CD4-positive, CD25-positive, alpha-beta regulatory T cell (primary cell): ENCODE measurements at regions not wholly inside any gene's neighbourhood (a gene's known extent, or its start where the extent isn't known, plus 50 kb on each side); places are given as distances from the start of the nearest gene placed in this dataset.

Experiments used
- ATAC-seq, 2 donors: fragments of 150-1000 bp; cut with Tn5 transposase; one replicate each; pipeline ENCODE4 v1.10.0; 2021; ENCODE audit warnings: low read depth in 2 of 2, moderate number of reproducible peaks in 2 of 2, moderate library complexity in 1 of 2
- DNase-seq, 3 donors: peaks; one replicate each; pipeline versions ENCODE4 v3.0.0 to v3.0.0-alpha.2; 2012 to 2022; ENCODE audit warnings: mixed read lengths in 1 of 3
- H3K27ac ChIP-seq: one replicate; pipeline ENCODE4 v1.7.0; 2013; ENCODE audit warnings: mild to moderate bottlenecking, low read length; ENCODE audit not compliant: insufficient read depth, poor library complexity, severe bottlenecking
- H3K27me3 ChIP-seq: one replicate; pipeline ENCODE4 v1.7.0; 2013; ENCODE audit warnings: low read length; ENCODE audit not compliant: control insufficient read depth, insufficient read depth
- H3K36me3 ChIP-seq: one replicate; pipeline ENCODE4 v1.7.0; 2013; ENCODE audit warnings: mild to moderate bottlenecking, low read length, moderate library complexity; ENCODE audit not compliant: control insufficient read depth, insufficient read depth
- H3K4me1 ChIP-seq: 2 replicates; pipeline ENCODE4 v1.7.0; 2013; ENCODE audit warnings: mild to moderate bottlenecking, low read length; ENCODE audit not compliant: insufficient read depth, control insufficient read depth, poor library complexity, severe bottlenecking
- H3K4me3 ChIP-seq: one replicate; pipeline ENCODE4 v1.7.0; 2013; ENCODE audit warnings: low read depth, mild to moderate bottlenecking, low read length, moderate library complexity
- H3K9me3 ChIP-seq, 2 experiments: 1 replicate in 1 of 2; 2 replicates in 1 of 2; pipeline ENCODE4 v1.7.0; 2013; ENCODE audit warnings: low read length in 2 of 2, mild to moderate bottlenecking in 1 of 2, moderate library complexity in 1 of 2; ENCODE audit not compliant: control insufficient read depth in 2 of 2
- H3K27ac Mint-ChIP-seq, 3 donors: one replicate each; pipeline ENCODE4 v1.8.0; 2020 to 2022; ENCODE audit warnings: mild to moderate bottlenecking in 3 of 3, mixed read lengths in 3 of 3, moderate library complexity in 2 of 3
- H3K27me3 Mint-ChIP-seq: one replicate; pipeline ENCODE4 v1.8.0; 2022; ENCODE audit warnings: mild to moderate bottlenecking, mixed read lengths
- H3K36me3 Mint-ChIP-seq: one replicate; pipeline ENCODE4 v1.8.0; 2020; ENCODE audit warnings: mixed read lengths
- H3K4me1 Mint-ChIP-seq, 4 donors: one replicate each; pipeline ENCODE4 v1.8.0; 2020 to 2022; ENCODE audit warnings: mixed read lengths in 4 of 4, mild to moderate bottlenecking in 1 of 4
- H3K4me3 Mint-ChIP-seq, 4 donors: one replicate each; pipeline ENCODE4 v1.8.0; 2020 to 2022; ENCODE audit warnings: mild to moderate bottlenecking in 4 of 4, mixed read lengths in 4 of 4, moderate library complexity in 3 of 4
- H3K9me3 Mint-ChIP-seq, 7 donors: one replicate each; pipeline ENCODE4 v1.8.0; 2020 to 2022; ENCODE audit warnings: mixed read lengths in 7 of 7, mild to moderate bottlenecking in 3 of 7, moderate library complexity in 2 of 7

- H3K27ac Mint-ChIP-seq, result no peak overlapping the region
- Histone ChIP-seq H3K27me3 (no peaks in the 10 kb centered on the region), H3K36me3 (no peaks in the 10 kb centered on the region), H3K9me3 (peaks cover 0 to 5% of the 10 kb centered on the region in 2 experiments), H3K27ac (no peak overlapping the region), H3K4me3 (no peak overlapping the region), H3K4me1 (no peaks in the 10 kb centered on the region)
- H3K9me3 Mint-ChIP-seq, result peaks cover 0 to 10% (median 4%) of the 10 kb centered on the region in 7 donors
- no peaks in the 10 kb centered on the region for H3K4me1 Mint-ChIP-seq
- DNase-seq (no peak), ATAC-seq (no peak)
- no peaks in the 10 kb centered on the region for H3K36me3 Mint-ChIP-seq
- H3K27me3 Mint-ChIP-seq, result no peaks in the 10 kb centered on the region
- H3K4me3 Mint-ChIP-seq, result no peak overlapping the region
Measured at GRCh38 chr16:16815641-16816040, 436.7 kb downstream of the NPIPA7 start.

- Mint-ChIP-seq H3K4me1 (no peaks in the 10 kb centered on the region), H3K36me3 (no peaks in the 10 kb centered on the region), H3K4me3 (no peak overlapping the region), H3K27me3 (no peaks in the 10 kb centered on the region), H3K27ac (no peak overlapping the region), H3K9me3 (peaks cover 0 to 17% (median 9%) of the 10 kb centered on the region in 7 donors)
- H3K4me1 ChIP-seq, result no peaks in the 10 kb centered on the region
- DNase-seq, result no peak
- H3K27me3 ChIP-seq, result no peaks in the 10 kb centered on the region
- no peak for ATAC-seq
- no peak overlapping the region for H3K4me3 ChIP-seq
- H3K9me3 ChIP-seq, result peaks cover 8 to 15% of the 10 kb centered on the region in 2 experiments
- no peak overlapping the region for H3K27ac ChIP-seq
- H3K36me3 ChIP-seq, result no peaks in the 10 kb centered on the region
Measured at GRCh38 chr16:16817196-16817595, 438.3 kb downstream of the NPIPA7 start.

- DNase-seq (no peak), ATAC-seq (no peak)
- no peak overlapping the region for H3K4me3 ChIP-seq
- no peaks in the 10 kb centered on the region for H3K4me1 ChIP-seq
- Mint-ChIP-seq H3K4me3 (no peak overlapping the region), H3K36me3 (no peaks in the 10 kb centered on the region), H3K27ac (no peak overlapping the region), H3K27me3 (no peaks in the 10 kb centered on the region), H3K4me1 (no peaks in the 10 kb centered on the region), H3K9me3 (peaks cover 0 to 23% (median 10%) of the 10 kb centered on the region in 7 donors)
- H3K36me3 ChIP-seq, result no peaks in the 10 kb centered on the region
- no peaks in the 10 kb centered on the region for H3K27me3 ChIP-seq
- peaks cover 8 to 15% of the 10 kb centered on the region in 2 experiments for H3K9me3 ChIP-seq
- no peak overlapping the region for H3K27ac ChIP-seq
Measured at GRCh38 chr16:16821261-16821660, 442.3 kb downstream of the NPIPA7 start.

GRCh38 chr16:16828913-16829398 lies 450.0 kb downstream of the NPIPA7 start:
- H3K36me3 ChIP-seq, result no peaks in the 10 kb centered on the region
- H3K4me3 Mint-ChIP-seq, result no peak overlapping the region
- no peaks in the 10 kb centered on the region for H3K4me1 ChIP-seq
- H3K27ac ChIP-seq, result no peak overlapping the region
- peaks cover 2% of the 10 kb centered on the region for H3K27me3 ChIP-seq
- ATAC-seq (no peak), DNase-seq (no peak)
- no peaks in the 10 kb centered on the region for H3K36me3 Mint-ChIP-seq
- no peak overlapping the region for H3K27ac Mint-ChIP-seq
- peaks cover 0 to 5% (median 2%) of the 10 kb centered on the region in 7 donors for H3K9me3 Mint-ChIP-seq
- peaks cover 11% of the 10 kb centered on the region for H3K27me3 Mint-ChIP-seq
- H3K4me3 ChIP-seq, result no peak overlapping the region
- H3K9me3 ChIP-seq, result no peaks in the 10 kb centered on the region
- H3K4me1 Mint-ChIP-seq, result no peaks in the 10 kb centered on the region

GRCh38 chr16:16830401-16830800 lies 451.5 kb downstream of the NPIPA7 start:
- H3K27ac ChIP-seq, result no peak overlapping the region
- H3K27me3 ChIP-seq, result peaks cover 2% of the 10 kb centered on the region
- DNase-seq, result no peak
- H3K4me3 ChIP-seq, result no peak overlapping the region
- Mint-ChIP-seq H3K27ac (no peak overlapping the region), H3K36me3 (no peaks in the 10 kb centered on the region), H3K4me3 (no peak overlapping the region), H3K4me1 (no peaks in the 10 kb centered on the region), H3K27me3 (peaks cover 11% of the 10 kb centered on the region), H3K9me3 (peaks cover 0 to 7% (median 3%) of the 10 kb centered on the region in 7 donors)
- no peaks in the 10 kb centered on the region for H3K4me1 ChIP-seq
- H3K9me3 ChIP-seq, result peaks cover 0 to 2% of the 10 kb centered on the region in 2 experiments
- no peaks in the 10 kb centered on the region for H3K36me3 ChIP-seq
- no peak for ATAC-seq

- Mint-ChIP-seq H3K4me1 (no peaks in the 10 kb centered on the region), H3K27ac (no peak overlapping the region), H3K4me3 (no peak overlapping the region), H3K27me3 (peaks cover 11% of the 10 kb centered on the region), H3K36me3 (no peaks in the 10 kb centered on the region), H3K9me3 (peaks cover 0 to 7% (median 3%) of the 10 kb centered on the region in 7 donors)
- Histone ChIP-seq H3K4me3 (no peak overlapping the region), H3K27ac (no peak overlapping the region), H3K4me1 (no peaks in the 10 kb centered on the region), H3K9me3 (peaks cover 0 to 2% of the 10 kb centered on the region in 2 experiments), H3K36me3 (no peaks in the 10 kb centered on the region), H3K27me3 (peaks cover 2% of the 10 kb centered on the region)
- ATAC-seq (no peak), DNase-seq (no peak)
Measured at GRCh38 chr16:16830973-16831372, 452.0 kb downstream of the NPIPA7 start.

- DNase-seq (no peak), ATAC-seq (no peak)
- Histone ChIP-seq H3K4me3 (no peak overlapping the region), H3K36me3 (no peaks in the 10 kb centered on the region), H3K9me3 (peaks cover 0 to 2% of the 10 kb centered on the region in 2 experiments), H3K4me1 (no peaks in the 10 kb centered on the region), H3K27me3 (no peaks in the 10 kb centered on the region), H3K27ac (no peak overlapping the region)
- Mint-ChIP-seq H3K36me3 (no peaks in the 10 kb centered on the region), H3K27me3 (peaks cover 11% of the 10 kb centered on the region), H3K9me3 (peaks cover 0 to 7% (median 3%) of the 10 kb centered on the region in 7 donors), H3K4me3 (no peak overlapping the region), H3K27ac (no peak overlapping the region), H3K4me1 (no peaks in the 10 kb centered on the region)
Measured at GRCh38 chr16:16833165-16833564, 454.2 kb downstream of the NPIPA7 start.

GRCh38 chr16:16850274-16850673 lies 471.3 kb downstream of the NPIPA7 start:
- no peak for ATAC-seq
- H3K36me3 Mint-ChIP-seq, result no peaks in the 10 kb centered on the region
- H3K4me3 ChIP-seq, result no peak overlapping the region

More at GRCh38 chr16:16850274-16850673, 471.3 kb downstream of the NPIPA7 start:
- Histone ChIP-seq H3K27ac (no peak overlapping the region), H3K9me3 (no peaks in the 10 kb centered on the region), H3K4me1 (no peaks in the 10 kb centered on the region), H3K36me3 (no peaks in the 10 kb centered on the region), H3K27me3 (no peaks in the 10 kb centered on the region)
- H3K9me3 Mint-ChIP-seq, result peaks cover 0 to 3% (median 0%) of the 10 kb centered on the region in 7 donors
- DNase-seq, result no peak
- peaks cover 8% of the 10 kb centered on the region for H3K27me3 Mint-ChIP-seq
- H3K4me1 Mint-ChIP-seq, result no peaks in the 10 kb centered on the region
- no peak overlapping the region for H3K27ac Mint-ChIP-seq
- no peak overlapping the region for H3K4me3 Mint-ChIP-seq
